RWPE1 (cell line): ENCODE measurements at regions not wholly inside any gene's neighbourhood (a gene's known extent, or its start where the extent isn't known, plus 50 kb on each side); places are given as distances from the start of the nearest gene placed in this dataset.

Experiments
- CTCF ChIA-PET: fragments of 350-600 bp; sonication (Branson Sonifier 250); formaldehyde crosslinking; extraction: SDS; loops from one replicate; lab custom pipeline; 2021; lab: Yijun Ruan, JAX
- POLR2A ChIA-PET: fragments of 400-600 bp; formaldehyde crosslinking; extraction: SDS; loops from one replicate; lab custom pipeline; 2020; ENCODE audit warnings: antibody characterized with exemption; ENCODE audit not compliant: low non-redundant PET; lab: Yijun Ruan, JAX
- DNase-seq: peaks from one replicate; pipeline ENCODE4 v3.0.0; 2012; ENCODE audit warnings: low spot score
- H3K27ac ChIP-seq: fragments of 450-650 bp; 2 replicates; pipeline ENCODE4 v1.5.1; 2017
- CTCF ChIP-seq: fragments of 450-650 bp; conservative IDR thresholded peaks from 2 replicates; pipeline ENCODE4 v1.5.1; 2017; ENCODE audit warnings: low read depth, mild to moderate bottlenecking

GRCh38 chr4:31959972-31960371 is 1239.8 kb downstream of the PCDH7 start:
- ChIA-PET POLR2A (no interaction called here), CTCF (no interaction called here)
- no peak for TF ChIP-seq CTCF
- DNase-seq, result no peak
- no peak overlapping the region for H3K27ac ChIP-seq

- no peak for TF ChIP-seq CTCF
- no peak overlapping the region for H3K27ac ChIP-seq
- CTCF ChIA-PET, result interaction anchor here (0.6 kb wide), 1 partner anchor 19 kb away, joined by 3 read pairs; no protein-coding TSS in a partner anchor
- DNase-seq, result no peak
- POLR2A ChIA-PET, result no interaction called here
Measured at GRCh38 chr4:31964685-31965084, 1244.5 kb downstream of the PCDH7 start.

GRCh38 chr4:31968842-31969241 is 1248.7 kb downstream of the PCDH7 start:
- POLR2A ChIA-PET, result no interaction called here
- no peak for DNase-seq
- no peak for TF ChIP-seq CTCF
- CTCF ChIA-PET, result no interaction called here
- H3K27ac ChIP-seq, result no peak overlapping the region

GRCh38 chr4:31974490-31975002 is 1254.4 kb downstream of the PCDH7 start:
- DNase-seq, result no peak
- ChIA-PET CTCF (no interaction called here), POLR2A (no interaction called here)
- no peak overlapping the region for H3K27ac ChIP-seq
- TF ChIP-seq CTCF, result no peak

- no peak for TF ChIP-seq CTCF
- no peak overlapping the region for H3K27ac ChIP-seq
- DNase-seq, result no peak
- POLR2A ChIA-PET, result no interaction called here
- CTCF ChIA-PET, result no interaction called here
Measured at GRCh38 chr4:31979988-31980387, 1259.8 kb downstream of the PCDH7 start.

GRCh38 chr4:31983246-31983645 is 1263.1 kb downstream of the PCDH7 start:
- TF ChIP-seq CTCF, result no peak
- POLR2A ChIA-PET, result no interaction called here
- H3K27ac ChIP-seq, result no peak overlapping the region
- DNase-seq, result no peak
- CTCF ChIA-PET, result interaction anchor here (0.6 kb wide), 1 partner anchor 264 kb away, joined by 5 read pairs; no protein-coding TSS in a partner anchor

- no peak for DNase-seq
- CTCF ChIA-PET, result interaction anchor here (0.7 kb wide), 1 partner anchor 19 kb away, joined by 3 read pairs; no protein-coding TSS in a partner anchor
Measured at GRCh38 chr4:31983677-31984076, 1263.5 kb downstream of the PCDH7 start.

More at GRCh38 chr4:31983677-31984076, 1263.5 kb downstream of the PCDH7 start:
- POLR2A ChIA-PET, result no interaction called here
- no peak overlapping the region for H3K27ac ChIP-seq
- no peak for TF ChIP-seq CTCF
